Erythroblast (primary cell): ENCODE measurements at regions not wholly inside any gene's neighbourhood (a gene's known extent, or its start where the extent isn't known, plus 50 kb on each side); places are given as distances from the start of the nearest gene placed in this dataset.

Source experiments
- GATA1 ChIP-seq: IDR thresholded peaks from 2 replicates; pipeline ENCODE4 v1.6.1; 2011; ENCODE audit warnings: low read depth, mild to moderate bottlenecking, control low read depth, low read length, moderate library complexity
- POLR2A ChIP-seq: IDR thresholded peaks from 2 replicates; pipeline ENCODE4 v1.6.1; 2011; ENCODE audit warnings: mild to moderate bottlenecking, low read length

DNA sequence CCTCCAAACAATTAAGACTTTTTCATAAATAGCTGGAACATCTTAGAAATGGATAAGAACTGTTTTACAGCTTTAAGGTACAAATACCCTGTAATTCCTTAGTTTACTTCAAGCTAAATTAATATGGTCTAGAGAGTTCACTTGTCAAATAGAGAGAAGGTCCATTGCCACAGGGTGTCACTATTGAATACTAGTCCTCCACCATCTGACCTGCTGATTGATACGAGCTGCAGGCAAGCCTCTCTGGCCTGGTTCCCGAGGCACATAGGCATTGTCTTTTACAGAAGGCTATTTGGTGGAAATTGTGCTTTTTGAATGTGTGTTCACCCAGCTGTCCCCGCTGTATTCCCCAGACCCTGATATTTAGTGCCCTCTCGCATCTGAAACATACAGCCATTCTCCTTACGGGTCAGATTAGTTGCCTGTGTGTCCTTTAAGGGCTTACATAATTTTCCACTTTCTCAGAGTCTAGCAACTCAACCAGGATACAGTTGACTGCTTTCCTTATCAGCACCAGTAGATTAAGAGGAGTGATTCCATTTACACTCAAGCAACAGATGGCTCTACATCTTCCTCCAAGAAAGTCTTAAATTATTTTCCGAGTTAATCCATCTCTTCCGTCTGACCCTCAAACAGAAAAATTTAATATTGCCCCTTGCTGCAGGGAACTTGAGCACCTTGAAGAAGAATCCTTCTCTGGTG is 788.8 kb upstream of the FAT3 start:
- TF ChIP-seq POLR2A (no peak), GATA1 (no peak)
